Frontal cortex (tissue), 3 donors: ENCODE measurements at regions not wholly inside any gene's neighbourhood (a gene's known extent, or its start where the extent isn't known, plus 50 kb on each side); places are given as distances from the start of the nearest gene placed in this dataset.
"Not testable (repeated sequence)": the region's sequence is repeated elsewhere in the genome, so short reads cannot be mapped to it uniquely, and the experiment has no call there.

ENCODE experiments used
- DNase-seq, 2 donors: peaks; one replicate each; pipeline ENCODE4 v3.0.0; 2012; ENCODE audit warnings: low spot score in 2 of 2
- FAIRE-seq: peaks from 2 replicates; lab custom pipeline; 2012; peaks lifted over from hg19 to GRCh38; lab: Jason Lieb, UNC
- donor health status: control.
- donor health status: control.
- donor health status: control.

GRCh38 chr4:20065952-20066351 lies 185.8 kb upstream of the SLIT2 start:
- DNase-seq (no peak), FAIRE-seq (no peak)

GRCh38 chr4:20062857-20063256 lies 188.8 kb upstream of the SLIT2 start:
- DNase-seq, FAIRE-seq: not testable (repeated sequence)

- DNase-seq: no peak
- no peak for FAIRE-seq
Measured at GRCh38 chr4:20062054-20062453, 189.7 kb upstream of the SLIT2 start.

GRCh38 chr4:20050768-20051167 lies 200.9 kb upstream of the SLIT2 start:
- no peak for FAIRE-seq
- DNase-seq: no peak

GRCh38 chr4:20049889-20050288 lies 201.8 kb upstream of the SLIT2 start:
- DNase-seq (no peak), FAIRE-seq (no peak)

- FAIRE-seq (no peak), DNase-seq (no peak)
Measured at GRCh38 chr4:20046931-20047677, 204.6 kb upstream of the SLIT2 start.

GRCh38 chr4:20046179-20046578 lies 205.5 kb upstream of the SLIT2 start:
- no peak for FAIRE-seq
- no peak for DNase-seq

GRCh38 chr4:20044966-20045365 lies 206.7 kb upstream of the SLIT2 start:
- FAIRE-seq (no peak), DNase-seq (no peak)

- FAIRE-seq (no peak), DNase-seq (no peak)
Measured at GRCh38 chr4:20044502-20044911, 207.2 kb upstream of the SLIT2 start.

- FAIRE-seq: no peak
- no peak for DNase-seq
Measured at GRCh38 chr4:20043991-20044390, 207.7 kb upstream of the SLIT2 start.

GRCh38 chr4:20042769-20043168 lies 208.9 kb upstream of the SLIT2 start:
- DNase-seq (no peak), FAIRE-seq (no peak)

- DNase-seq (no peak), FAIRE-seq (no peak)
Measured at GRCh38 chr4:20041839-20042407, 209.8 kb upstream of the SLIT2 start.

- FAIRE-seq: no peak
- no peak for DNase-seq
Measured at GRCh38 chr4:20037745-20038144, 214.0 kb upstream of the SLIT2 start.

- FAIRE-seq: no peak
Measured at GRCh38 chr4:20030108-20030507, 221.6 kb upstream of the SLIT2 start.

GRCh38 chr4:20028645-20029044 lies 223.1 kb upstream of the SLIT2 start:
- no peak for DNase-seq
- no peak for FAIRE-seq

More at GRCh38 chr4:20030108-20030507, 221.6 kb upstream of the SLIT2 start:
- DNase-seq: no peak

- FAIRE-seq: no peak
- no peak for DNase-seq
Measured at GRCh38 chr4:20026456-20026855, 225.2 kb upstream of the SLIT2 start.

- FAIRE-seq (no peak), DNase-seq (no peak)
Measured at GRCh38 chr4:20022471-20022870, 229.2 kb upstream of the SLIT2 start.

- DNase-seq (no peak), FAIRE-seq (no peak)
Measured at GRCh38 chr4:20020056-20020455, 231.6 kb upstream of the SLIT2 start.

- no peak for DNase-seq
- no peak for FAIRE-seq
Measured at GRCh38 chr4:20019310-20020015, 232.2 kb upstream of the SLIT2 start.

- no peak for DNase-seq
Measured at GRCh38 chr4:20017777-20018115, 234.0 kb upstream of the SLIT2 start.

GRCh38 chr4:20017070-20017776 lies 234.5 kb upstream of the SLIT2 start:
- FAIRE-seq (no peak), DNase-seq (no peak)

More at GRCh38 chr4:20017777-20018115, 234.0 kb upstream of the SLIT2 start:
- no peak for FAIRE-seq
